SU-DHL-6 (cell line): ENCODE measurements at regions not wholly inside any gene's neighbourhood (a gene's known extent, or its start where the extent isn't known, plus 50 kb on each side); places are given as distances from the start of the nearest gene placed in this dataset.

ENCODE experiments used
- H2AFZ ChIP-seq: fragments of 200-600 bp; sonication (generic); 2 replicates; pipeline ENCODE4 v1.6.1; 2014; ENCODE audit warnings: low read depth, mild to moderate bottlenecking, moderate library complexity, mixed read lengths, antibody characterized with exemption, low read length; ENCODE audit not compliant: severe bottlenecking
- H3F3A ChIP-seq: fragments of 200-600 bp; shearing (Covaris generic); 2 replicates; pipeline ENCODE4 v1.6.0; 2016; ENCODE audit warnings: antibody characterized with exemption, mild to moderate bottlenecking; ENCODE audit not compliant: insufficient read depth
- H3K27ac ChIP-seq: fragments of 200-600 bp; sonication (generic); 2 replicates; pipeline ENCODE4 v1.5.1; 2016; ENCODE audit warnings: low read depth, mild to moderate bottlenecking, low read length, moderate library complexity, mixed read lengths
- H3K27me3 ChIP-seq: fragments of 200-600 bp; sonication (generic), shearing (Covaris generic); 2 replicates; pipeline ENCODE4 v1.6.0; 2014; ENCODE audit warnings: mild to moderate bottlenecking, low read length
- H3K36me3 ChIP-seq: fragments of 200-600 bp; sonication (generic); 2 replicates; pipeline ENCODE4 v1.6.1; 2014; ENCODE audit warnings: mild to moderate bottlenecking, low read length, mixed read lengths
- H3K4me2 ChIP-seq: fragments of 300-600, 200-600 bp; shearing (Covaris generic), sonication (generic); 2 replicates; pipeline ENCODE4 v1.6.0; 2014; ENCODE audit warnings: low read length, low read depth, mild to moderate bottlenecking; ENCODE audit not compliant: poor library complexity, severe bottlenecking
- H3K4me3 ChIP-seq: fragments of 200-600 bp; sonication (generic); 2 replicates; pipeline ENCODE4 v1.5.1; 2014; ENCODE audit warnings: antibody characterized with exemption, low read length, mild to moderate bottlenecking, mixed read lengths; ENCODE audit not compliant: insufficient read depth, poor library complexity, severe bottlenecking
- H3K79me2 ChIP-seq: fragments of 200-600 bp; sonication (generic); 2 replicates; pipeline ENCODE4 v1.6.1; 2014; ENCODE audit warnings: mild to moderate bottlenecking, low read length, moderate library complexity; ENCODE audit not compliant: insufficient read depth
- H3K9ac ChIP-seq: fragments of 200-600 bp; sonication (generic); 2 replicates; pipeline ENCODE4 v1.7.0; 2014; ENCODE audit warnings: mild to moderate bottlenecking, low read length
- H3K9me2 ChIP-seq: fragments of 200-600 bp; sonication (generic); replicated peaks from 2 replicates; pipeline ENCODE4 v1.6.1; 2014; ENCODE audit warnings: low read length; ENCODE audit not compliant: insufficient read depth
- H3K9me3 ChIP-seq: fragments of 200-600 bp; sonication (generic); 2 replicates; pipeline ENCODE4 v1.6.1; 2014; ENCODE audit warnings: low read length, mixed read lengths; ENCODE audit not compliant: insufficient read depth
- H4K20me1 ChIP-seq: fragments of 200-600 bp; sonication (generic); 2 replicates; pipeline ENCODE4 v1.6.1; 2014; ENCODE audit warnings: low read depth, mild to moderate bottlenecking, antibody characterized with exemption, low read length, moderate library complexity, mixed read lengths
- CTCF ChIP-seq: fragments of 200-600 bp; sonication (generic); IDR thresholded peaks from one replicate; pipeline ENCODE4 v1.5.1; 2017; ENCODE audit warnings: antibody characterized with exemption, mild to moderate bottlenecking, low read length, moderate library complexity; ENCODE audit not compliant: insufficient read depth, poor library complexity, severe bottlenecking
- EZH2phosphoT487 ChIP-seq: fragments of 200-600 bp; sonication (generic), shearing (Covaris generic); conservative IDR thresholded peaks from 2 replicates; pipeline ENCODE4 v1.6.1; 2018; ENCODE audit warnings: mild to moderate bottlenecking, antibody characterized with exemption, low read length, moderate library complexity, mixed read lengths

DNA sequence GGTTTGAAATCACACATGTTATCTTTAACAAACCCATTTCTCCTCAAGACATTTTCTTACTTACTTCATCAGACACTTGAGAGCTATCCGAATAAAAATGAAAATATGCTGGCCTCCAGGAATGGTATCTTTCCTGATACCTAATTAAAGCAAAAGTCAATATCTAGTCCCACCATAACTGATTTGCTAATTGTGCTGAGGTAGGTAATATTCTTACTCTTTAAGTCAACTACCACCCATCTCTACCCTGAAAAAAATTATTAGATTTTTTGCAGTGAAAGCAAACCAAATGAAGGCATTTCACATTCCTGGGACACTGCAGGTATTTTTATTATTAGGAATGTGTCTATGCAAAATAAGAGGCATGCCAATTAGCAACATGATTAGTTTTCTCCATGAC lies 175.8 kb downstream of the QDPR start:
- H3K9ac ChIP-seq = no peak overlapping the region
- no peaks in the 10 kb centered on the region for H3F3A ChIP-seq
- no peaks in the 10 kb centered on the region for H3K9me2 ChIP-seq
- no peaks in the 10 kb centered on the region for H3K27me3 ChIP-seq
- no peaks in the 10 kb centered on the region for H4K20me1 ChIP-seq
- TF ChIP-seq CTCF (no peak), EZH2phosphoT487 (no peak)
- H3K27ac ChIP-seq = no peak overlapping the region
- H3K4me3 ChIP-seq = no peak overlapping the region
- no peaks in the 10 kb centered on the region for H3K9me3 ChIP-seq
- no peaks in the 10 kb centered on the region for H3K79me2 ChIP-seq
- H2AFZ ChIP-seq = no peak overlapping the region
- H3K36me3 ChIP-seq = no peaks in the 10 kb centered on the region
- H3K4me2 ChIP-seq = peak overlapping the region; percentile 45

GRCh38 chr4:17335371-17335770 lies 176.5 kb downstream of the QDPR start:
- Histone ChIP-seq H3K27ac (no peak overlapping the region), H3K79me2 (no peaks in the 10 kb centered on the region), H3K9me3 (no peaks in the 10 kb centered on the region), H3K9ac (no peak overlapping the region), H3K4me2 (no peak overlapping the region), H3K9me2 (no peaks in the 10 kb centered on the region), H2AFZ (no peak overlapping the region), H3F3A (no peaks in the 10 kb centered on the region), H3K36me3 (no peaks in the 10 kb centered on the region), H3K4me3 (no peak overlapping the region), H4K20me1 (no peaks in the 10 kb centered on the region), H3K27me3 (no peaks in the 10 kb centered on the region)
- TF ChIP-seq CTCF (no peak), EZH2phosphoT487 (no peak)

DNA sequence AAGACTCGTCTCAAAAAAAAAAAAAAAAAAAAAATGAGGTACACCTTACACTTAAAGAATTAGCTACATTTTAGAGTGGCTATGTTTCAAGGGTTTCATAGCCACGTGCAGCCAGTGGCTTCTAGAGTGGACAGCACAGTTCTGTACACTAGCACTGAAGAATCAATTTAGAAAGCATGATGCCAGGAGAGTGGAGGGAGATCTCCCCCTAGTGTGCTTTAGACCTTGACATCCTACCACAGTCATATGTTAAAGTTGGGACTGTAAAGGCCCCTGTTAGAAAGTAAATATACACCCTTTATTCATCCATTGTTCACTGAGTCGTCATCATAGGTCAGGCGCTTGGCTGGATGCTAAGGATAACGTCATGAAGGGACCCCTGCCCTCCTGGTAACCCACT lies 179.4 kb downstream of the QDPR start:
- H3F3A ChIP-seq = no peaks in the 10 kb centered on the region
- no peak overlapping the region for H3K4me3 ChIP-seq
- H3K9me2 ChIP-seq = no peaks in the 10 kb centered on the region
- TF ChIP-seq EZH2phosphoT487 = no peak
- TF ChIP-seq CTCF = no peak
- no peaks in the 10 kb centered on the region for H3K79me2 ChIP-seq
- H2AFZ ChIP-seq = no peak overlapping the region
- no peak overlapping the region for H3K27ac ChIP-seq
- no peaks in the 10 kb centered on the region for H3K9me3 ChIP-seq
- H3K36me3 ChIP-seq = no peaks in the 10 kb centered on the region
- no peaks in the 10 kb centered on the region for H3K27me3 ChIP-seq
- H4K20me1 ChIP-seq = no peaks in the 10 kb centered on the region
- no peak overlapping the region for H3K4me2 ChIP-seq
- no peak overlapping the region for H3K9ac ChIP-seq

- Histone ChIP-seq H3K79me2 (no peaks in the 10 kb centered on the region), H3K9me3 (no peaks in the 10 kb centered on the region), H3K4me3 (no peak overlapping the region), H3K9me2 (no peaks in the 10 kb centered on the region), H2AFZ (no peak overlapping the region), H3F3A (no peaks in the 10 kb centered on the region), H3K27me3 (no peaks in the 10 kb centered on the region), H3K9ac (no peak overlapping the region), H3K27ac (no peak overlapping the region), H4K20me1 (no peaks in the 10 kb centered on the region), H3K4me2 (peak overlapping the region; percentile 14), H3K36me3 (no peaks in the 10 kb centered on the region)
- no peak for TF ChIP-seq EZH2phosphoT487
- TF ChIP-seq CTCF = no peak
Observed at GRCh38 chr4:17329046-17329445, 182.8 kb downstream of the QDPR start.
